Stomach (tissue), 8 donors: ENCODE measurements at regions not wholly inside any gene's neighbourhood (a gene's known extent, or its start where the extent isn't known, plus 50 kb on each side); places are given as distances from the start of the nearest gene placed in this dataset.

Experiments
- DNase-seq, 2 donors: peaks; one replicate each; pipeline versions ENCODE4 v3.0.0 to v3.0.0-alpha.2; 2013 to 2019
- H3K27ac ChIP-seq, 5 donors: fragments of 200-600 bp in 4 of 5; sonication (generic) in 4 of 5; one replicate each; pipeline ENCODE4 v1.5.1; 2013 to 2019; ENCODE audit warnings: mild to moderate bottlenecking in 1 of 5, moderate library complexity in 1 of 5
- H3K27me3 ChIP-seq, 3 donors: fragments of 200-600 bp; sonication (generic); one replicate each; pipeline ENCODE4 v1.5.1; 2017 to 2019; ENCODE audit warnings: mixed run types in 1 of 3
- H3K36me3 ChIP-seq, 4 donors: fragments of 200-600 bp; sonication (generic); 1 replicate in 3 of 4; 2 replicates in 1 of 4; pipeline ENCODE4 v1.5.1; 2016 to 2019
- H3K4me1 ChIP-seq, 4 donors: fragments of 200-600 bp; sonication (generic); one replicate each; pipeline ENCODE4 v1.5.1; 2016 to 2019
- H3K4me3 ChIP-seq, 4 donors: fragments of 200-600 bp; sonication (generic) in 3 of 4; one replicate each; pipeline ENCODE4 v1.5.1; 2016 to 2019; ENCODE audit warnings: mild to moderate bottlenecking in 1 of 4
- H3K9me3 ChIP-seq, 4 donors: fragments of 200-600 bp; sonication (generic); one replicate each; pipeline ENCODE4 v1.5.1; 2016 to 2019
- CTCF ChIP-seq, 7 experiments: fragments of 450-650 bp in 4 of 7; fragments of 200-600 bp in 3 of 7; sonication (generic) in 3 of 7; IDR thresholded peaks; one replicate each; pipeline ENCODE4 v1.5.1; 2016 to 2019; ENCODE audit warnings: antibody characterized with exemption in 7 of 7, control low read depth in 2 of 7, mild to moderate bottlenecking in 1 of 7
- EP300 ChIP-seq: sonication (generic); formaldehyde crosslinking; IDR thresholded peaks from one replicate; pipeline ENCODE4 v1.6.1; 2017; ENCODE audit warnings: antibody characterized with exemption
- POLR2A ChIP-seq, 4 donors: fragments of 450-650 bp; IDR thresholded peaks; one replicate each; pipeline ENCODE4 v1.6.1; 2016; ENCODE audit warnings: antibody characterized with exemption in 4 of 4, control low read depth in 2 of 4, mild to moderate bottlenecking in 1 of 4, moderate library complexity in 1 of 4
- POLR2AphosphoS5 ChIP-seq, 3 donors: sonication (generic); formaldehyde crosslinking; IDR thresholded peaks; one replicate each; pipeline ENCODE4 v1.6.1; 2016; ENCODE audit warnings: antibody characterized with exemption in 3 of 3
- WGBS, 5 donors: extraction: QIAGEN DNeasy Blood & Tissue Kit in 3 of 5; methylation state at CpG; one replicate each; pipeline versions ENCODE4 v1.1.5 to v1.1.7; 2013 to 2018; 5-methylcytosine and 5-hydroxymethylcytosine counted together
- intact Hi-C: fragments of 100-400 bp; cut with DNase I; formaldehyde crosslinking; loops from one replicate; pipeline ENCODE4 v1.15.1; 2023; ENCODE audit warnings: low total_unique reads
- donor health status: healthy with polysubstance abuse.
- donor health status: Bipolar disorder and iron deficiency.
- donor health status: healthy.

- WGBS, 5 donors, result 66 to 70% (median 69%) methylated on average over 3 of the region's 3 CpGs
- no peak for DNase-seq
Observed at GRCh38 chr2:212945526-212945925, 205.9 kb downstream of the IKZF2 start.

GRCh38 chr2:212943351-212943750 lies 208.1 kb downstream of the IKZF2 start:
- no peaks in the 10 kb centered on the region for H3K27me3 ChIP-seq
- H3K27ac ChIP-seq, result no peak overlapping the region
- no peaks in the 10 kb centered on the region for H3K9me3 ChIP-seq
- intact Hi-C loops, result no loop called here
- WGBS, 5 donors, result 84 to 92% (median 86%) methylated on average over 3 of the region's 3 CpGs
- no peak overlapping the region for H3K4me3 ChIP-seq
- no peaks in the 10 kb centered on the region for H3K36me3 ChIP-seq
- DNase-seq, result no peak
- TF ChIP-seq POLR2A (IDR thresholded peaks at IDR 0.05), result no peak
- TF ChIP-seq EP300, result no peak
- TF ChIP-seq CTCF (IDR thresholded peaks at IDR 0.05), result no peak
- no peak for TF ChIP-seq POLR2AphosphoS5 (IDR thresholded peaks at IDR 0.05)
- peaks cover 0 to 21% (median 13%) of the 10 kb centered on the region in 4 donors for H3K4me1 ChIP-seq

More at GRCh38 chr2:212945526-212945925, 205.9 kb downstream of the IKZF2 start:
- Histone ChIP-seq H3K27me3 (no peaks in the 10 kb centered on the region), H3K4me1 (peaks cover 0 to 10% (median 6%) of the 10 kb centered on the region in 4 donors), H3K9me3 (no peaks in the 10 kb centered on the region), H3K4me3 (no peak overlapping the region), H3K27ac (no peak overlapping the region), H3K36me3 (no peaks in the 10 kb centered on the region)
- TF ChIP-seq POLR2A (IDR thresholded peaks at IDR 0.05) (no peak), EP300 (no peak), CTCF (IDR thresholded peaks at IDR 0.05) (no peak), POLR2AphosphoS5 (IDR thresholded peaks at IDR 0.05) (no peak)
- intact Hi-C loops, result no loop called here

- no peak for TF ChIP-seq EP300
- TF ChIP-seq POLR2A (IDR thresholded peaks at IDR 0.05), result no peak
- no peak for TF ChIP-seq CTCF (IDR thresholded peaks at IDR 0.05)
- no peak for TF ChIP-seq POLR2AphosphoS5 (IDR thresholded peaks at IDR 0.05)
- H3K9me3 ChIP-seq, result no peaks in the 10 kb centered on the region
- DNase-seq, result no peak
- 70 to 86% (median 73%) methylated on average over 2 of the region's 2 CpGs for whole genome bisulfite sequencing, 5 donors
- H3K27me3 ChIP-seq, result no peaks in the 10 kb centered on the region
- H3K36me3 ChIP-seq, result no peaks in the 10 kb centered on the region
- H3K4me3 ChIP-seq, result no peak overlapping the region
- H3K27ac ChIP-seq, result peak overlapping the region in 3 of 5 donors; percentile 39 to 69 (median 41)
- intact Hi-C loops, result no loop called here
- peaks cover 0 to 21% (median 13%) of the 10 kb centered on the region in 4 donors for H3K4me1 ChIP-seq
Observed at GRCh38 chr2:212941361-212941760, 210.1 kb downstream of the IKZF2 start.

GRCh38 chr2:212940816-212941215 lies 210.6 kb downstream of the IKZF2 start:
- no peaks in the 10 kb centered on the region for H3K9me3 ChIP-seq
- 11 to 28% (median 22%) methylated on average over 2 of the region's 2 CpGs for WGBS, 5 donors
- H3K4me3 ChIP-seq, result no peak overlapping the region
- peak overlapping the region in 4 of 5 donors; percentile 39 to 69 (median 50) for H3K27ac ChIP-seq
- DNase-seq, result peak; percentile 70 to 79
- H3K27me3 ChIP-seq, result no peaks in the 10 kb centered on the region
- TF ChIP-seq POLR2AphosphoS5 (IDR thresholded peaks at IDR 0.05) (peak in 1 of 3 donors; percentile 49), EP300 (no peak)
- no peaks in the 10 kb centered on the region for H3K36me3 ChIP-seq
- intact Hi-C loops, result no loop called here
- H3K4me1 ChIP-seq, result peaks cover 0 to 21% (median 13%) of the 10 kb centered on the region in 4 donors

- H3K27me3 ChIP-seq, result no peaks in the 10 kb centered on the region
- peaks cover 0 to 21% (median 13%) of the 10 kb centered on the region in 4 donors for H3K4me1 ChIP-seq
- intact Hi-C loops, result no loop called here
- TF ChIP-seq POLR2A (IDR thresholded peaks at IDR 0.05), result no peak
- peak in 2 of 3 donors; percentile 32 to 47 for TF ChIP-seq POLR2AphosphoS5 (IDR thresholded peaks at IDR 0.05)
- H3K4me3 ChIP-seq, result no peak overlapping the region
- H3K27ac ChIP-seq, result peak overlapping the region in 3 of 5 donors; percentile 39 to 69 (median 41)
- DNase-seq, result peak; percentile 70 to 81
- no peaks in the 10 kb centered on the region for H3K9me3 ChIP-seq
- H3K36me3 ChIP-seq, result no peaks in the 10 kb centered on the region
- 30 to 48% (median 36%) methylated on average over 8 of the region's 8 CpGs for WGBS, 5 donors
Observed at GRCh38 chr2:212939777-212940531, 211.5 kb downstream of the IKZF2 start.
